HG03571 (cell line): ENCODE measurements at regions not wholly inside any gene's neighbourhood (a gene's known extent, or its start where the extent isn't known, plus 50 kb on each side); places are given as distances from the start of the nearest gene placed in this dataset.
"Not testable (repeated sequence)": the region's sequence is repeated elsewhere in the genome, so short reads cannot be mapped to it uniquely, and the experiment has no call there.

Source experiments
- ATAC-seq: cut with Tn5 transposase; IDR thresholded peaks from one replicate; pipeline ENCODE4 v1.9.1; 2021; ENCODE audit not compliant: unreplicated experiment

- no peak for ATAC-seq
Observed at GRCh38 chr5:52603778-52604554, 183.8 kb upstream of the ITGA1 start.

DNA sequence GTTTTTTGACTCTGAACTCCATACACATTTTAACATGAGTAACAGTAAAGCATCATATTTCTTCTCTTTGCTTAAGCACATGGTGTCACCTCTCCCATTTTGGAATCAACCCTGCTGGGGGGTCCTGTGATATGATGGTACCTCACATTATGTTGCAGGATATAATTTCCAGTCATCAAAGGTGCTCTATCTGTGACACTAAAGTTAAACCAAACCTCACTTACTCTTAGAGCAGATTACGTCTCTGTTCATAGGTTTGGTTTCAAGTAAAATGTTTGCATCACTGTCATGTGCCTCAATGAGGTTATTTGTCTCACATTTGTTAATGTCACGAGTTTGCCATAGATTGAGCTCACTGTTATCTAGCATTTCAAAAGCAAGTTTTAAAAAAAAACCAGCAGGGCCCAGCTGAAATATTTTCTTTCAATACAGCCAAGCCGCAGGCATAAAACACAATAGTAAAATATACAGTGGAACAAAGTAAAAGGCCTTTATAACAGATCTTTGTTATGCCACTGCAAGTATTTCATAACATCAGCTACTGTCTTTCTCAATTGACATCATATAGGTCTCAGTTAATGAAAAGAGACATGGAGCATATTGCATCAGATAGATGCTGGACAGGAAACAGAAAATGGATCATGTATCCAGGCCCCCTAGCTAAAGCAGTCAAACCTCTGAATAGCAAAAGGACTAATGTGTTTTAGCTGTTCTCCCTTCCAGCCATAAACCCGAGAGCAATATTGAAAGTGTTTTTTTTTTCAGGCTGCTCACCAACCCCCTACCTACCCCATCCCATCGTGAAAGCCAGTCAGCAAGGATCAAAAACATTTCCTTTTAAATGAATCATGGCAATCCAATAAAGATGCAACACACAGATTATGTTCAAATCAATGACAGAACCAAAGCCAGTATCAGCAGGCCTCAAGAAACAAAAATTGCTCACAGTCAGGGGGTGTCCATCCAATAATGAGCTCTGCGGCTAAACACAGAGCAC, 182.1 kb upstream of the ITGA1 start:
- ATAC-seq, result no peak

GRCh38 chr5:52607227-52607824, 180.4 kb upstream of the ITGA1 start:
- no peak for ATAC-seq

GRCh38 chr5:52620315-52620714, 167.4 kb upstream of the ITGA1 start:
- no peak for ATAC-seq

GRCh38 chr5:52623291-52623690, 164.4 kb upstream of the ITGA1 start:
- ATAC-seq, result no peak

GRCh38 chr5:52624291-52624690, 163.4 kb upstream of the ITGA1 start:
- no peak for ATAC-seq

DNA sequence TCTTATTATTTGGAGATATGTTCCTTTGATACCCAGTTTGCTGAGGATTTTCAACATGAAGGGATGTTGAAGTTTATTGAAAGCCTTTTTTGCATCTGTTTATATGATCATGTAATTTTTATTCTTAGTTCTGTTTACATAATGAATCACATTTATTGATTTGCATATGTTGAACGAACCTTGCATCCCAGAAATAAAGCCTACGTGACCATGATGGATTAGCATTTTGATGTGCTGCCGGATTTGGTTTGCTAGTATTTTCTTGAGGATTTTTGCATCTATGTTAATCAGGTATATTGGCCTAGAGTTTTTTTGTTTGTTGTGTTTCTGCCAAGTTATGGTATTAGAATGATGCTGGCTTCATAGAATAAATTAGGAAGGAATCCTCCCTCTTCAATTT, 161.4 kb upstream of the ITGA1 start:
- ATAC-seq, result no peak

DNA sequence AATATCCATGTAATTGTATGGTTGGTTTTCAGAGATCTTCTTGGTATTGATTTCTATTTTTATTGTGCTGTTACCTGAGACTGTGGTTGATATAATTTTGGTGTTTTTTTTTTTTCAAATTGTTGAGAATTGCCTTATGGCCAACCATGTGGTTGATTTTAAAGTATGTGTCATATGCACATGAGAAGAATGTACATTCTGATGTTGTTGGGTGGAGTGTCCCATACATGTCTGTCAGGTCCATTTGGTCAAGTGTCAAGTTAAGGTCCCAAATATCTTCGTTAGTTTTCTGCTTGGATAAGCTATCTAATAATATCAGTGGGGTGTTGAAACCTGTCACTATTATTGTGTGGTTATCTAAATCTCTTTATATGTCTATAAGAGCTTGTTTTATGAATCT, 160.0 kb upstream of the ITGA1 start:
- no peak for ATAC-seq

DNA sequence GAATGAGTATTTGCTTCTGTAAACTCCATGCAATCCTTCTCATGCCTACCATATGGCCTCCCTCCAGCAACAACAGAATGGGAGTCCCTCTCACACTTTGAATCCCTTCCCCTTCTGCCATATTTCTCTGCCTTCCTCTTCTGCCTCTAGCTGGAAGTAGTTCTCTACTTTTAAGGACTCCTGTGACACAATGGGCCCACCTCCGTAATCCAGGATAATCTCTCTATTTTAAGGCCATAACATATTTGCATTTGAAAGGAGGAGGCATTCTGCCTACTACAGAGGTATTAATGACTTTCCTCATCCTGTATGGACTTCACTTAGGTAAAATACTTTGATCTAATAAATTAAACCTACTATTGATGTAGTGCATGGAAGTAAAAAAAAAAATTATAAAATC, 155.4 kb upstream of the ITGA1 start:
- no peak for ATAC-seq

DNA sequence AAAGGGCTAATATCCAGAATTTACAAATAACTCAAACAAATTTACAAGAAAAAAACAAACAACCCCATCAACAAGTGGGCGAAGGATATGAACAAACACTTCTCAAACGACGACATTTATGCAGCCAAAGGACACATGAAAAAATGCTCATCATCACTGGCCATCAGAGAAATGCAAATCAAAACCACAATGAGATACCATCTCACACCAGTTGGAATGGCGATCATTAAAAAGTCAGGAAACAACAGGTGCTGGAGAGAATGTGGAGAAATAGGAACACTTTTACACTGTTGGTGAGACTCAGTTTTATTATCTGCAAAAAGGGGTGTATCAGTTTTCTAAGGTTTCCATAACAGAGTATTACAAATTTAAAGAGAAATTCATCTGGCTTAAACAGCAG, 153.5 kb upstream of the ITGA1 start:
- ATAC-seq, result not testable (repeated sequence)

GRCh38 chr5:52638732-52639131, 149.0 kb upstream of the ITGA1 start:
- ATAC-seq, result no peak

- no peak for ATAC-seq
Observed at GRCh38 chr5:52648726-52649125, 139.0 kb upstream of the ITGA1 start.

DNA sequence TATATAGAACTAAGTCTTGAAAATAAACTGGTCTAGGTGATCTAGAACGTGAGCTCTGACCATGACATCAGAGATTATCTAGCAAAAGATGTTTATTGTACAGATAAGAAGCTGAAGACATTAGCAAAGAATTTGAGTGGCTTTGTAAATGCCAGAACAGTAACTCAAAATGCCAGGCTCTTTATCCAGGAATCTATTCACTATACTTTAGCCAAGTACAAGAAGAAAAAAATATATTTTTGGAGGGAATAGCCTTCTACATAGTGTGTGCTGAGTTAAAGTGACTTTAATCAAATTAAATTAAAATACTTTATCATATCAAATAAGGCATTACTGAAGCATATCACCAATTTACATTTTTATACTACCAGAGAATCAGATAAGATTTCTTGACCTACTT, 132.6 kb upstream of the ITGA1 start:
- ATAC-seq, result no peak

DNA sequence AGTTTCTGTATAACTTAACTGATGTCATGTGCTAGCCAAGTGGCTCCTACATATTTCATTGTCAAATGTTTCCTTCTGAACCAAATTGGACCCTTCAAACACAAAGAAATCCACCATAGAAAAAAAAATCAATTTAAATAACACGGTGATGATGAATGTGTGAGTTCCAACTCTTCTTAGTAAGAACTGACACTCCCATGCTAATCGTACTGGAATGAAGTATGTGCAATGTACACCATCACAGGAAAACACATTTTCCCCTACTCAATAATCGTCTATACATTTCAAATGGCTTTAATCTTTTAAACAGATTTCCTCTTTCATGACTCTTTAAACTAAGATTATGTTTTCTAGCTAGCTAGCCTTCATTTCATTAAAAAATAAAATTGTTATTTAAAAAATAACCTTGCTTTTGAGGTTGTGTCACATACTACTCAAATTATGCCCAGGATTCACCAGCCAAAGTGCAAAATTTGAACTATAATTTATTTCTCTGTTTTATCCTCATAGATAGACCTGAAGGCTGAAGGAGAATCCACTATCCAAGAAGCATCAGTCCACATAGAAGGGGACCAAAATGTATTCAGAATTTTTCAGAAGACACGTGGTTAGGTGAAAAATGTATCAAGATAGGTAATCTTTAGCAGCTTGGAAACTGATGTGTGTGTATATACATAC, 131.0 kb upstream of the ITGA1 start:
- no peak for ATAC-seq

- ATAC-seq, result no peak
Observed at GRCh38 chr5:52657247-52657645, 130.5 kb upstream of the ITGA1 start.

DNA sequence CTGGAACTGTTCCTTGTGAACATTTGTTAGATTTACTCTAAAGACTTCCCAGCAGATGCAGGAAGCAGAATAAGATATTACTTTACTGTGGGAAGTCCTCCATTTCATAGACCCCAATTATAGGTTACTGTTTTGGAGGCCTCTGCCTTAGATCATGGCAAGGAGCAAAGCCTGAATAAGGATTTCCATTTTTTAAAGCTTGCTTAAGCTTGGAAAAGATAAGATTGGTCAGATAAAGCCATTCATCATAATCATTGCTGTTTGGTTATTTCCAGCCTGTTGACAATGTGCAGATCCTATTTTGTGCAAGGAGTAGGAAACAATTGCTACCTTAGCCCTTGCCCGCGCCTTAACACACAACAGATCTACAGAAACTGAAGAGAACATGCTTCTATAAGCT, 129.5 kb upstream of the ITGA1 start:
- ATAC-seq, result no peak

GRCh38 chr5:52660621-52661020, 127.1 kb upstream of the ITGA1 start:
- ATAC-seq, result no peak

DNA sequence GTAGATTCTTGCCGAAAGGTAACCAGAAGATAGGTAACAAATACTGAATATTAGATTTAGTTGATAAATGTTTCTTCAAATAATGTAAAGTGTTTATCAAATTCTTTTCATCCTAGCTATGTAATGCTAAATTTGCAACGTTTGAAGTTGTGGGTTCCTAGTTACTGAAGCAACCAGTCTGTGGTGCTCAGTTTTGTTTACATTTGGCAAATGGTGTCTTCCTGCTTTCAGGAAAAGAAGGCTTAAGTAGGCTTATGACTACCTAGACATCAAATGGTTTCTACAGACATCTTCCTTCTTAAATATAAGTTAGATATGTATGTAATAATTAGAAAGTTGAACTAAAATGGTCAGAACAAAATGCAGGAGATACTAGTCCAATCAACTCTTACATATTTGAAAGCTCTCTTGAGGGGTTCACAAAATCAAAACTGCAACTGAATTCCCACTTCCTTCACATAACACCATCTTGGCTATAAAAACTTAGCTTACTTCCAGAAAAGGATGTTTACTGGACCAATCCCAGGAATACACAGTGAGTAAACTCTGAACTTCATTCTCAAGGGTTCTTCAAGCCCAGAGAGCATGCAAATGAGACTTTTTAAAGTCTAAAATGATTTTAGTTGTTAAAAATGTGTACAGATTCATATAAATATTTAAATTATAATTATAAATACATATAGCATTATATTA, 125.7 kb upstream of the ITGA1 start:
- no peak for ATAC-seq

DNA sequence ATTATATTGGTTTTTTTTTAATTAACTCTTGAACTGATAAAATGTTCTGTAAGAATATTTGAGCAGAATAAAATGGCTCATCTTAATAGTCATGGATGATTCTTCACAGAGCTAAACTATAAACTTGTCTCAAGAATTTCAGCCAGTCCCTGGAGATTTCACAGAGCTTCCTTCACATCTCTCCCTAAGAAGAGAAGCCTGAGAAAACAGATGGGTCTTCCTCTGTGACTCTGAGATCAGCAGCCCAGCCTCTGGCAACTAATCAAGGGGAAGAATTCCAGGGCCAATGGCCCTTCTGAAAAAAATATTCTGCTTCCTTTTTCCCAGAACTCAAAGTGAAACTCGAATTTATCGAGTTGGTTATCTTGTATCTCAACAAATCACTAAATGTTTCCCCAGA, 122.2 kb upstream of the ITGA1 start:
- ATAC-seq, result no peak

DNA sequence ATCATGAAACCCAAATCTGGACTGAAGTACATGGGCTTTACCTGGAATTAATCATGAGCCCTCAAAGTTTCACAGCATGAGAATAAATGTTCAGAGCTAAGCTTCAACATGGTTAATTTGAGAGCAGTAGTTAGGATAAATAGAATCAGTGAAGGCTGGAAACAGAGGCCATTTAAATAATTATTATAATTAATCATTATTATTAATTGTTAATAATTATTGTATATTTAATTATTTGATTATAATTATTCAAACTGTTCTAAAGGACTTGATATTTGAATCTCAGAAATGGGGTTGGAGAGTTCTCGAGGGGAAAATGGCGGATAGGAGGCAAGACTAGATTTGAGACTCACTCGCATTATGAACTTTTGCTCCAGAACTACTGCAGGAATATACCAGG, 119.6 kb upstream of the ITGA1 start:
- ATAC-seq, result no peak
